HEK293 (cell line): ENCODE measurements at regions not wholly inside any gene's neighbourhood (a gene's known extent, or its start where the extent isn't known, plus 50 kb on each side); places are given as distances from the start of the nearest gene placed in this dataset.

Experiments used
- CTCF ChIA-PET: fragments of 350-600 bp; formaldehyde crosslinking; extraction: SDS; loops from one replicate; lab custom pipeline; 2021; ENCODE audit warnings: antibody characterized with exemption; lab: Yijun Ruan, JAX
- POLR2A ChIA-PET: fragments of 300-600 bp; formaldehyde crosslinking; extraction: SDS; loops from one replicate; lab custom pipeline; 2020; ENCODE audit warnings: antibody characterized with exemption, inconsistent platforms; lab: Yijun Ruan, JAX
- H3K27ac ChIP-seq: fragments of 200-500 bp; sonication (Bioruptor generic); 2 replicates; pipeline ENCODE4 v1.5.1; 2014; ENCODE audit warnings: low read depth, low read length, control low read depth, inconsistent platforms; ENCODE audit errors: extremely low read depth
- H3K36me3 ChIP-seq, 2 experiments: fragments of 200-500 bp in 1 of 2; sonication (Bioruptor generic) in 1 of 2; 1 replicate in 1 of 2; 2 replicates in 1 of 2; pipeline ENCODE4 v1.5.1; 2014 to 2017; ENCODE audit warnings: inconsistent platforms in 2 of 2, low read length in 2 of 2; ENCODE audit not compliant: control insufficient read depth in 2 of 2, insufficient read depth in 1 of 2
- H3K4me1 ChIP-seq: fragments of 200-500 bp; sonication (Bioruptor generic); 2 replicates; pipeline ENCODE4 v1.5.1; 2014; ENCODE audit warnings: mild to moderate bottlenecking, low read length, inconsistent platforms; ENCODE audit not compliant: control insufficient read depth, insufficient read depth
- H3K4me3 ChIP-seq: 2 replicates; pipeline ENCODE4 v1.5.1; 2011; ENCODE audit warnings: low read depth, mild to moderate bottlenecking, control low read depth, low read length, moderate library complexity
- H3K9me3 ChIP-seq: fragments of 200-500 bp; sonication (Bioruptor generic); 2 replicates; pipeline ENCODE4 v1.5.1; 2014; ENCODE audit warnings: low read depth, low read length, inconsistent platforms; ENCODE audit not compliant: control insufficient read depth, insufficient read depth
- KLF1 ChIP-seq: fragments of 450-650 bp; formaldehyde crosslinking; IDR thresholded peaks from 2 replicates; pipeline ENCODE4 v1.5.1; 2016; ENCODE audit warnings: missing biosample characterization, missing genetic modification characterization
- KLF16 ChIP-seq: fragments of 450-650 bp; formaldehyde crosslinking; IDR thresholded peaks from 2 replicates; pipeline ENCODE4 v1.5.1; 2017; ENCODE audit warnings: missing biosample characterization, missing genetic modification characterization
- KLF8 ChIP-seq: fragments of 450-650 bp; formaldehyde crosslinking; IDR thresholded peaks from 2 replicates; pipeline ENCODE4 v1.5.1; 2016; ENCODE audit warnings: missing biosample characterization, missing genetic modification characterization
- PRDM10 ChIP-seq: fragments of 450-650 bp; formaldehyde crosslinking; IDR thresholded peaks from 2 replicates; pipeline ENCODE4 v1.5.1; 2016; ENCODE audit warnings: missing biosample characterization, missing genetic modification characterization
- PRDM4 ChIP-seq: fragments of 450-650 bp; formaldehyde crosslinking; IDR thresholded peaks from 2 replicates; pipeline ENCODE4 v1.5.1; 2017; ENCODE audit warnings: missing biosample characterization, missing genetic modification characterization
- ZNF350 ChIP-seq: fragments of 450-650 bp; formaldehyde crosslinking; IDR thresholded peaks from 2 replicates; pipeline ENCODE4 v1.5.0; 2017; ENCODE audit warnings: missing biosample characterization, mild to moderate bottlenecking, missing genetic modification characterization
- ZNF391 ChIP-seq: fragments of 450-650 bp; formaldehyde crosslinking; IDR thresholded peaks from 2 replicates; pipeline ENCODE4 v1.5.1; 2016; ENCODE audit warnings: low read depth, missing biosample characterization, missing genetic modification characterization, borderline replicate concordance
- ZNF423 ChIP-seq: fragments of 450-650 bp; formaldehyde crosslinking; IDR thresholded peaks from 2 replicates; pipeline ENCODE4 v1.5.1; 2016; ENCODE audit warnings: missing biosample characterization, missing genetic modification characterization
- ZNF473 ChIP-seq: fragments of 450-650 bp; formaldehyde crosslinking; IDR thresholded peaks from 2 replicates; pipeline ENCODE4 v1.5.1; 2017; ENCODE audit warnings: missing biosample characterization, missing genetic modification characterization
- ZNF600 ChIP-seq: fragments of 450-650 bp; formaldehyde crosslinking; IDR thresholded peaks from 2 replicates; pipeline ENCODE4 v1.5.1; 2016; ENCODE audit warnings: missing biosample characterization, missing genetic modification characterization
- ZNF658 ChIP-seq: fragments of 450-650 bp; formaldehyde crosslinking; IDR thresholded peaks from 2 replicates; pipeline ENCODE4; 2016; ENCODE audit warnings: missing biosample characterization, missing genetic modification characterization
- ZNF830 ChIP-seq: fragments of 450-650 bp; IDR thresholded peaks from 2 replicates; pipeline ENCODE4 v1.5.0; 2018; ENCODE audit warnings: missing biosample characterization, missing genetic modification characterization, low read depth, mild to moderate bottlenecking, moderate library complexity
- ZSCAN18 ChIP-seq: fragments of 450-650 bp; formaldehyde crosslinking; IDR thresholded peaks from 2 replicates; pipeline ENCODE4 v1.5.1; 2016; ENCODE audit warnings: missing biosample characterization, missing genetic modification characterization
- TF ChIP-seq, protein P1 (sequence below): fragments of 450-650 bp; formaldehyde crosslinking; IDR thresholded peaks from 2 replicates; pipeline ENCODE4 v1.5.1; 2017; ENCODE audit warnings: missing biosample characterization, missing genetic modification characterization
- TF ChIP-seq, protein P2 (sequence below): fragments of 450-650 bp; formaldehyde crosslinking; IDR thresholded peaks from 2 replicates; pipeline ENCODE4 v1.5.1; 2016; ENCODE audit warnings: missing biosample characterization, missing genetic modification characterization

- TF ChIP-seq, protein P1, sequence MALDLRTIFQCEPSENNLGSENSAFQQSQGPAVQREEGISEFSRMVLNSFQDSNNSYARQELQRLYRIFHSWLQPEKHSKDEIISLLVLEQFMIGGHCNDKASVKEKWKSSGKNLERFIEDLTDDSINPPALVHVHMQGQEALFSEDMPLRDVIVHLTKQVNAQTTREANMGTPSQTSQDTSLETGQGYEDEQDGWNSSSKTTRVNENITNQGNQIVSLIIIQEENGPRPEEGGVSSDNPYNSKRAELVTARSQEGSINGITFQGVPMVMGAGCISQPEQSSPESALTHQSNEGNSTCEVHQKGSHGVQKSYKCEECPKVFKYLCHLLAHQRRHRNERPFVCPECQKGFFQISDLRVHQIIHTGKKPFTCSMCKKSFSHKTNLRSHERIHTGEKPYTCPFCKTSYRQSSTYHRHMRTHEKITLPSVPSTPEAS (tag by site-specific recombination), result no peak
- TF ChIP-seq PRDM10 (no peak), KLF8 (tag by site-specific recombination) (no peak), KLF1 (no peak), ZNF830 (tag by site-specific recombination) (no peak), KLF16 (tag by site-specific recombination) (no peak), ZNF658 (no peak), ZNF600 (tag by site-specific recombination) (no peak), ZNF391 (tag by site-specific recombination) (no peak)
- TF ChIP-seq, protein P2, sequence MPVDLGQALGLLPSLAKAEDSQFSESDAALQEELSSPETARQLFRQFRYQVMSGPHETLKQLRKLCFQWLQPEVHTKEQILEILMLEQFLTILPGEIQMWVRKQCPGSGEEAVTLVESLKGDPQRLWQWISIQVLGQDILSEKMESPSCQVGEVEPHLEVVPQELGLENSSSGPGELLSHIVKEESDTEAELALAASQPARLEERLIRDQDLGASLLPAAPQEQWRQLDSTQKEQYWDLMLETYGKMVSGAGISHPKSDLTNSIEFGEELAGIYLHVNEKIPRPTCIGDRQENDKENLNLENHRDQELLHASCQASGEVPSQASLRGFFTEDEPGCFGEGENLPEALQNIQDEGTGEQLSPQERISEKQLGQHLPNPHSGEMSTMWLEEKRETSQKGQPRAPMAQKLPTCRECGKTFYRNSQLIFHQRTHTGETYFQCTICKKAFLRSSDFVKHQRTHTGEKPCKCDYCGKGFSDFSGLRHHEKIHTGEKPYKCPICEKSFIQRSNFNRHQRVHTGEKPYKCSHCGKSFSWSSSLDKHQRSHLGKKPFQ (tag by site-specific recombination), result no peak
Measured at GRCh38 chr9:81237565-81238231, 451.6 kb downstream of the TLE1 start (continued).

- no peak overlapping the region for H3K4me3 ChIP-seq
- TF ChIP-seq ZSCAN18 (tag by site-specific recombination), result no peak
- no peak for TF ChIP-seq ZNF473
- ChIA-PET POLR2A (no interaction called here), CTCF (interaction anchor here (0.6 to 0.8 kb wide), 3 partner anchors 130 to 1875 kb away, joined by 3 to 6 read pairs (median 3); no protein-coding TSS in a partner anchor)
- no peaks in the 10 kb centered on the region for H3K4me1 ChIP-seq
- no peaks in the 10 kb centered on the region for H3K9me3 ChIP-seq
- H3K36me3 ChIP-seq, result no peaks in the 10 kb centered on the region
- H3K27ac ChIP-seq, result no peak overlapping the region
Measured at GRCh38 chr9:81234924-81235610, 454.3 kb downstream of the TLE1 start.

- POLR2A ChIA-PET, result no interaction called here
- Histone ChIP-seq H3K9me3 (no peaks in the 10 kb centered on the region), H3K27ac (no peak overlapping the region), H3K4me3 (no peak overlapping the region), H3K4me1 (no peaks in the 10 kb centered on the region), H3K36me3 (no peaks in the 10 kb centered on the region)
- TF ChIP-seq PRDM4 (tag by site-specific recombination) (no peak), ZNF350 (no peak), ZNF423 (tag by site-specific recombination) (no peak)
- CTCF ChIA-PET, result no interaction called here
Measured at GRCh38 chr9:81231011-81231410, 458.3 kb downstream of the TLE1 start.
